ENCODE measurements at regions not wholly inside any gene's neighbourhood (a gene's known extent, or its start where the extent isn't known, plus 50 kb on each side); places are given as distances from the start of the nearest gene placed in this dataset.
"Not testable (repeated sequence)": the region's sequence is repeated elsewhere in the genome, so short reads cannot be mapped to it uniquely, and the experiment has no call there.

- no peak for DNase-seq
These were observed 53.1 kb downstream of the GGTLC2 start for GRCh38 chr22:22697377-22698117.

DNA sequence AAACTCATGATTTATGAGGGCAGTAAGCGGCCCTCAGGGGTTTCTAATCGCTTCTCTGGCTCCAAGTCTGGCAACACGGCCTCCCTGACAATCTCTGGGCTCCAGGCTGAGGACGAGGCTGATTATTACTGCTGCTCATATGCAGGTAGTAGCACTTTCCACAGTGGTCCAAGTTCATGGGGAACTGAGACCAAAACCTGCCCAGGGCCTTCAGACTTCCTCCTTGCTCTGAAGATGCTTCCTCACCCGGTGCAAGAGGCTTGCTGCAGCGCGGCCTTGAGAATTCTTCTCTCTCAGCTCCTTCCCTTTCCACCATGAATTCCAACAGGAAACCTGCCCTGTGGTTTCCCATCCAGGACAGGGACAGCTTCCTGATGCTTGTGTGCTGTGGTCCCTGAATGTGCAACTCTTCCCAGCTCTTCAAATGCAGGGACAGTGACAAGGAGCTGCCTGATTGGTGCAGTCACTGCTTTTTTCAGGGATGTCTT, 53.9 kb downstream of the GGTLC2 start:
- no peak for DNase-seq

DNA sequence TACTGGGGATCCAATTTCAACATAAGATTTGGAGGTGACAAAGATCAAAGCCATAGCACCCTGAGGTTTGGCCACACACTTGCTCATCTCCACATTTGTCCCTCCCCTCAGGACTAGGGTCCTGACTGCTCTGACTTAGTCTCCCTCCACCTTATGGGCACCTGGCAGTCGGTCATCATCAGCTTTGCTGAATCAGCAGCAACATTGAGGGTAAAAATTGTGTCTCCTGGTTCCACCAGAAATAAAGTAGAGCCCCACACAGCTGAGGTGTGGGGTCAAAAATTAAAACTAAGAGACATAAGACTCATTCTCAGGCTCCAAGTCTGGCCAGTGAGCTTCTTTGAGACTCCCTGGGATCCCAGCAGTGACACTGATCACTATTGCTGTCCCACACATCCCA, 56.2 kb downstream of the GGTLC2 start:
- DNase-seq = no peak

- not testable (repeated sequence) for DNase-seq
These were observed 57.1 kb downstream of the GGTLC2 start for GRCh38 chr22:22701557-22701956.

- no peak for DNase-seq
These were observed 58.1 kb downstream of the GGTLC2 start for GRCh38 chr22:22702237-22703202.

DNA sequence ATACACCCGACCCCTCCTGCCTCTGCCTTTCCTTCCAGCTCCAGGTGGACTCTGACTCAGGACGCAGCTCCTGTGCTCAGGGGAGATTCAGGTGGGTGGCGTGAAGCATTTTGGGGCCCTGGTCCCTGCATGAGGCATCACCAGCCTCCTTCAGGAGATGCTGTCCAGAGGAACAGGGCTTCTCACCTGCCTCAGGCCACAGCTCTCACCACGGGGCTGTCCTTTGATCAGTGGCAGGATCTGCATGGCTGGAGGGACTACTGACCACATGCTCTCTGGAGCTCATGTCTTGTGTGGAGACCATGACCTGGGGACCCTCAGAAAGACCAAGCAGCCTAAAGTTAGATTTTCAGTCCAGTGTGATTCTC, 58.8 kb downstream of the GGTLC2 start:
- no peak for DNase-seq

GRCh38 chr22:22703715-22704114, 59.3 kb downstream of the GGTLC2 start:
- peak; percentile 9 for DNase-seq

DNA sequence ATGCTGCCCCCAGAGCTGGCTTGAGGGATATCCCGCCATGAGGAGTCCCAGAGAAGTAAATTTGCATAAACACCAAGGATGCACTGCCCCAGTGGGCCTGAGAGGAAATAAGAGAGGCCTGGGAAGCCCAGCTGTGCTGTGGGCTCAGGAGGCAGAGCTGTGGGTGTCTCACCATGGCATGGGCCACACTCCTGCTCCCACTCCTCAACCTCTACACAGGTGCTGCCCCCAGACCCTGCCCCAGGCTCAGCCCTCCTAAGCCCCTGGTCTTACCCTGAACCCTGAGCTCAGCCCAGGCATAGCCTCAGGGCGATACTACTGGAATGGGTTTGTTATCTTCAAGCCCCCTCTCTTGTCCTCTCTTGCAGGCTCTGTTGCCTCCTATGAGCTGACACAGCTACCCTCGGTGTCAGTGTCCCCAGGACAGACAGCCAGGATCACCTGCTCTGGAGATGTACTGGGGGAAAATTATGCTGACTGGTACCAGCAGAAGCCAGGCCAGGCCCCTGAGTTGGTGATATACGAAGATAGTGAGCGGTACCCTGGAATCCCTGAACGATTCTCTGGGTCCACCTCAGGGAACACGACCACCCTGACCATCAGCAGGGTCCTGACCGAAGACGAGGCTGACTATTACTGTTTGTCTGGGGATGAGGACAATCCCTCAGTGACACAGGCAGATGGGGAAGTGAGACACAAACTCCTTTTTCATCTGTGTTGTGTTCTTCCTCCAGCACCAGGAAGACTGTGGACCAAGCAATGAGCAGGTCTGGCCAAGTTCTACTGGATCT, 59.9 kb downstream of the GGTLC2 start:
- DNase-seq = no peak

DNA sequence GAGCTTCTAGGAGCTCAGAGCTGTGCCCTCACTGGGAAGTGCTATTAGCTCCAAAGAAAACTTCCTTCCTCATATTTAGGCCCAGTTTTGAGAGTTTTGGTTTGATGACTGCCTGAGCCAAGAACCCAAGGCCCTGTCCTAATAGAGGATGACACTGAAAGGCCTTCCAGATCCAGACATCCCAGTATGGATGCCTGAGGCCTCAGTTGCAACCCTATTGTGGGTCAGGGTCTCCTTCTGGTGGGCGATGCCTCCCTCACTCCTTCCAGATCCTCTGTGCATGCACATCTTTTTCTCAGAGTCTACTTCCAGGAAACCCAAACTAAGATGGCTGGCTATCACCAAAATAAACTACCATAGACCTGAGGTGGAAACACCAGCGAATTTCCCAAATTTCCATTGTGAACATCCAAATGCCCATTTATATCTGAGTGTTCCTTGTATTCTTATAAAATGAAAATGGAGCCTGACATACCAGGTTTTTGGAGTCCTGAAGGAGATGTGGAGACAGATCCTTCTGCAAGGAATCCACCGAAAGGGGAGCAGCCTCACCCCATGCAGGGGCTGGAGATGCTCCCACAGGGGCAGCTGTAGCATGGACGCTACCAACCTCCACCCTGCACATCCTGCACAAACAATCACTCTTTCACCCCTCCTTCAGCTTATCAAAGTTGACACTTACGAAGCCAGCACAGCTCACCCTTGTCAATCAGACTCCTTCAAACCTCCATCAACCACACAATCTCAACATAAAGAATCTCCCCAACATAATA, 61.1 kb downstream of the GGTLC2 start:
- no peak for DNase-seq

- no peak for DNase-seq
These were observed 62.0 kb downstream of the GGTLC2 start for GRCh38 chr22:22706253-22706915.

- DNase-seq = no peak
These were observed 65.5 kb downstream of the GGTLC2 start for GRCh38 chr22:22709719-22710445.

GRCh38 chr22:22710719-22711531, 66.5 kb downstream of the GGTLC2 start:
- peak; percentile 11 for DNase-seq

DNA sequence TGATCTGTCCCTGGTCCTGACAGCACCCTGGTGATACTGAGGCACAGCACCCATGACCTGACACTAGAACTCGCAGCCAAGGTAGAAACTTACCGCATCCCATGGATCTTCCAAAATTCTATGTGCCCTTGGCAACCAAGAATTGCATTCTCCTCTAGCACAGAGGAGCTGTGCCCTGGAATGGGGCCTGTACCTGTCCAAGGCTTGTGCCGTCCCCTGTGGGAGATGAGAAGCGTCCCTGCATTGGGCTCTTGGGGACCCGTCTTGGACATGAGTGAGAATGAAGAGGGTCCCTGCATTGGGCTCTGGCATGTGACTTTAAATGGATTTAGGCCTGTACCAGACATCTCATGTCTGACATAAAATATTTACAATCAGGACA, 67.1 kb downstream of the GGTLC2 start:
- no peak for DNase-seq

DNA sequence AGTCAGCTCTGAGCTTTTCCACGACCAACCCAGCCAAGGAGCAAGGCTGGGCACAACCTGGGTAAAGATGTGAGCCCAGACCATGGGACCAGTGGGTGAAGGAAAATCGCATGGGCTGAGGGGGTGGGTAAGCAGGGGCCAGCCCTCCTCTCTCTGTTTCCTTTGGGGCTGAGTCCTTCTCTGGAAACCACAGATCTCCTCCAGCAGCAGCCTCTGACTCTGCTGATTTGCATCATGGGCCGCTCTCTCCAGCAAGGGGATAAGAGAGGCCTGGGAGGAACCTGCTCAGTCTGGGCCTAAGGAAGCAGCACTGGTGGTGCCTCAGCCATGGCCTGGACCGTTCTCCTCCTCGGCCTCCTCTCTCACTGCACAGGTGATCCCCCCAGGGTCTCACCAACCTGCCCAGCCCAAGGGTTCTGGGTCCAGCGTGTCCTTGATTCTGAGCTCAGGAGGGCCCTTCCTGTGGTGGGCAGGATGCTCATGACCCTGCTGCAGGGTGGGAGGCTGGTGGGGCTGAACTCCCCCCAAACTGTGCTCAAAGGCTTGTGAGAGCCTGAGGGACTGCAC, 67.8 kb downstream of the GGTLC2 start:
- no peak for DNase-seq

DNA sequence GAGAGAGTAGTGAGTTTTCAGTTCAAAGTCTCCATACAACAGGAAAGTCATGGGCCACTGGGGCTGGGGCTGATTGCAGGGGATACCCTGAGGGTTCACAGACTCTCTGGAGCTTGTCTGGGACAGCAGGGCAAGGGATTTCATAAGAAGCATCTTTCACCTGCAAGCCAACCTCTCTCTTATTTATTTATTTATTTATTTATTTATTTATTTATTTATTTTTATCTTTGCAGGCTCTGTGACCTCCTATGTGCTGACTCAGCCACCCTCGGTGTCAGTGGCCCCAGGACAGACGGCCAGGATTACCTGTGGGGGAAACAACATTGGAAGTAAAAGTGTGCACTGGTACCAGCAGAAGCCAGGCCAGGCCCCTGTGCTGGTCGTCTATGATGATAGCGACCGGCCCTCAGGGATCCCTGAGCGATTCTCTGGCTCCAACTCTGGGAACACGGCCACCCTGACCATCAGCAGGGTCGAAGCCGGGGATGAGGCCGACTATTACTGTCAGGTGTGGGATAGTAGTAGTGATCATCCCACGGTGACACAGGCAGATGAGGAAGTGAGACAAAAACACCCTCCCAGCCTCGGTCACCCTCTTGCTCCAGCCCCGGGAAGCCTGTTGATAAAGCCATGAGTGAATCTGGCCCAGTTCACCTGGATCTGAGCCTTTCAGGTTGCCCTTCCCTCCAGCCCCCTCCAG, 68.4 kb downstream of the GGTLC2 start:
- DNase-seq = no peak

GRCh38 chr22:22713416-22713815, 69.0 kb downstream of the GGTLC2 start:
- no peak for DNase-seq

- DNase-seq = no peak
These were observed 70.4 kb downstream of the GGTLC2 start for GRCh38 chr22:22714600-22715335.

GRCh38 chr22:22716136-22716665, 71.8 kb downstream of the GGTLC2 start:
- DNase-seq = no peak
